Naive B cell (primary cell): ENCODE measurements at regions not wholly inside any gene's neighbourhood (a gene's known extent, or its start where the extent isn't known, plus 50 kb on each side); places are given as distances from the start of the nearest gene placed in this dataset.

Source experiments
- ATAC-seq, 2 donors: fragments of 150-1000 bp; cut with Tn5 transposase; 2 replicates each; pipeline ENCODE4 v1.10.0; 2021; ENCODE audit warnings: low read depth in 2 of 2, mild to moderate bottlenecking in 2 of 2, moderate library complexity in 2 of 2
- DNase-seq: peaks from one replicate; pipeline ENCODE4 v3.0.0; 2022
- H3K27ac Mint-ChIP-seq, 6 donors: one replicate each; pipeline ENCODE4 v1.8.0; 2020 to 2022; ENCODE audit warnings: mild to moderate bottlenecking in 6 of 6, mixed read lengths in 6 of 6, moderate library complexity in 5 of 6, inconsistent platforms in 2 of 6
- H3K27me3 Mint-ChIP-seq, 3 donors: one replicate each; pipeline ENCODE4 v1.8.0; 2021 to 2022; ENCODE audit warnings: mixed read lengths in 3 of 3, mild to moderate bottlenecking in 1 of 3
- H3K36me3 Mint-ChIP-seq, 2 donors: one replicate each; pipeline ENCODE4 v1.8.0; 2020 to 2022; ENCODE audit warnings: mixed read lengths in 2 of 2, inconsistent platforms in 1 of 2, mild to moderate bottlenecking in 1 of 2
- H3K4me1 Mint-ChIP-seq, 3 donors: one replicate each; pipeline ENCODE4 v1.8.0; 2020 to 2022; ENCODE audit warnings: mixed read lengths in 3 of 3, inconsistent platforms in 1 of 3, mild to moderate bottlenecking in 1 of 3, moderate library complexity in 1 of 3
- H3K4me3 Mint-ChIP-seq, 8 donors: one replicate each; pipeline ENCODE4 v1.8.0; 2020 to 2022; ENCODE audit warnings: mild to moderate bottlenecking in 8 of 8, mixed read lengths in 8 of 8, moderate library complexity in 8 of 8, inconsistent platforms in 2 of 8
- H3K9me3 Mint-ChIP-seq, 7 donors: one replicate each; pipeline ENCODE4 v1.8.0; 2020 to 2022; ENCODE audit warnings: mixed read lengths in 7 of 7, mild to moderate bottlenecking in 5 of 7, inconsistent platforms in 2 of 7, moderate library complexity in 1 of 7

- Mint-ChIP-seq H3K4me1 (no peaks in the 10 kb centered on the region), H3K27me3 (no peaks in the 10 kb centered on the region), H3K36me3 (no peaks in the 10 kb centered on the region), H3K9me3 (peaks cover 0 to 5% (median 0%) of the 10 kb centered on the region in 7 donors), H3K27ac (no peak overlapping the region), H3K4me3 (no peak overlapping the region)
- DNase-seq (no peak), ATAC-seq (no peak)
These were observed 295.4 kb downstream of the SLITRK6 start for GRCh38 chr13:85503797-85504196.

GRCh38 chr13:85501616-85502015 is 297.6 kb downstream of the SLITRK6 start:
- Mint-ChIP-seq H3K9me3 (peaks cover 0 to 5% (median 0%) of the 10 kb centered on the region in 7 donors), H3K36me3 (no peaks in the 10 kb centered on the region)

GRCh38 chr13:85500696-85501256 is 298.4 kb downstream of the SLITRK6 start:
- no peak for ATAC-seq
- Mint-ChIP-seq H3K36me3 (no peaks in the 10 kb centered on the region), H3K9me3 (peaks cover 0 to 8% (median 0%) of the 10 kb centered on the region in 7 donors), H3K27ac (no peak overlapping the region), H3K4me1 (no peaks in the 10 kb centered on the region), H3K4me3 (no peak overlapping the region), H3K27me3 (no peaks in the 10 kb centered on the region)
- no peak for DNase-seq

More at GRCh38 chr13:85501616-85502015, 297.6 kb downstream of the SLITRK6 start:
- Mint-ChIP-seq H3K4me1 (no peaks in the 10 kb centered on the region), H3K4me3 (no peak overlapping the region), H3K27ac (no peak overlapping the region), H3K27me3 (no peaks in the 10 kb centered on the region)
- DNase-seq (no peak), ATAC-seq (no peak)

GRCh38 chr13:85498774-85499173 is 300.4 kb downstream of the SLITRK6 start:
- Mint-ChIP-seq H3K27ac (no peak overlapping the region), H3K4me1 (no peaks in the 10 kb centered on the region), H3K4me3 (no peak overlapping the region), H3K27me3 (no peaks in the 10 kb centered on the region), H3K9me3 (peaks cover 0 to 8% (median under 1%) of the 10 kb centered on the region in 7 donors), H3K36me3 (no peaks in the 10 kb centered on the region)
- no peak for DNase-seq
- ATAC-seq: no peak

GRCh38 chr13:85497652-85498051 is 301.6 kb downstream of the SLITRK6 start:
- H3K27ac Mint-ChIP-seq: no peak overlapping the region
- no peak for ATAC-seq
- H3K4me3 Mint-ChIP-seq: no peak overlapping the region
- no peaks in the 10 kb centered on the region for H3K27me3 Mint-ChIP-seq
- H3K9me3 Mint-ChIP-seq: peaks cover 0 to 8% (median 3%) of the 10 kb centered on the region in 7 donors
- no peaks in the 10 kb centered on the region for H3K4me1 Mint-ChIP-seq
- H3K36me3 Mint-ChIP-seq: no peaks in the 10 kb centered on the region
- no peak for DNase-seq

GRCh38 chr13:85492283-85492682 is 306.9 kb downstream of the SLITRK6 start:
- peaks cover 0 to 4% (median 3%) of the 10 kb centered on the region in 7 donors for H3K9me3 Mint-ChIP-seq
- H3K4me1 Mint-ChIP-seq: no peaks in the 10 kb centered on the region
- H3K36me3 Mint-ChIP-seq: no peaks in the 10 kb centered on the region
- no peaks in the 10 kb centered on the region for H3K27me3 Mint-ChIP-seq
- ATAC-seq (no peak), DNase-seq (no peak)
- no peak overlapping the region for H3K27ac Mint-ChIP-seq
- H3K4me3 Mint-ChIP-seq: no peak overlapping the region

- peaks cover 0 to 6% (median 2%) of the 10 kb centered on the region in 7 donors for H3K9me3 Mint-ChIP-seq
- no peak for ATAC-seq
These were observed 312.6 kb downstream of the SLITRK6 start for GRCh38 chr13:85486663-85487062.

GRCh38 chr13:85473144-85473543 is 326.1 kb downstream of the SLITRK6 start:
- no peaks in the 10 kb centered on the region for H3K36me3 Mint-ChIP-seq
- peaks cover 0 to 6% (median 0%) of the 10 kb centered on the region in 7 donors for H3K9me3 Mint-ChIP-seq
- no peak overlapping the region for H3K4me3 Mint-ChIP-seq
- no peaks in the 10 kb centered on the region for H3K4me1 Mint-ChIP-seq
- no peaks in the 10 kb centered on the region for H3K27me3 Mint-ChIP-seq
- DNase-seq (no peak), ATAC-seq (no peak)
- no peak overlapping the region for H3K27ac Mint-ChIP-seq

More at GRCh38 chr13:85486663-85487062, 312.6 kb downstream of the SLITRK6 start:
- H3K27ac Mint-ChIP-seq: no peak overlapping the region
- H3K4me1 Mint-ChIP-seq: no peaks in the 10 kb centered on the region
- H3K4me3 Mint-ChIP-seq: no peak overlapping the region
- DNase-seq: no peak
- H3K36me3 Mint-ChIP-seq: no peaks in the 10 kb centered on the region
- no peaks in the 10 kb centered on the region for H3K27me3 Mint-ChIP-seq

- DNase-seq (no peak), ATAC-seq (no peak)
- Mint-ChIP-seq H3K36me3 (no peaks in the 10 kb centered on the region), H3K4me1 (no peaks in the 10 kb centered on the region), H3K9me3 (peaks cover 0 to 3% (median 0%) of the 10 kb centered on the region in 7 donors), H3K4me3 (no peak overlapping the region), H3K27ac (no peak overlapping the region), H3K27me3 (no peaks in the 10 kb centered on the region)
These were observed 329.9 kb downstream of the SLITRK6 start for GRCh38 chr13:85469320-85469719.

GRCh38 chr13:85462792-85463425 is 336.3 kb downstream of the SLITRK6 start:
- Mint-ChIP-seq H3K9me3 (peaks cover 0 to 12% (median 5%) of the 10 kb centered on the region in 7 donors), H3K27me3 (no peaks in the 10 kb centered on the region), H3K27ac (no peak overlapping the region), H3K4me3 (no peak overlapping the region), H3K4me1 (no peaks in the 10 kb centered on the region), H3K36me3 (no peaks in the 10 kb centered on the region)
- DNase-seq (no peak), ATAC-seq (no peak)

- DNase-seq (no peak), ATAC-seq (no peak)
- H3K27me3 Mint-ChIP-seq: no peaks in the 10 kb centered on the region
- no peaks in the 10 kb centered on the region for H3K36me3 Mint-ChIP-seq
- H3K4me3 Mint-ChIP-seq: no peak overlapping the region
- peaks cover 4 to 23% (median 14%) of the 10 kb centered on the region in 7 donors for H3K9me3 Mint-ChIP-seq
- H3K27ac Mint-ChIP-seq: no peak overlapping the region
- no peaks in the 10 kb centered on the region for H3K4me1 Mint-ChIP-seq
These were observed 337.6 kb downstream of the SLITRK6 start for GRCh38 chr13:85461621-85462020.

- H3K36me3 Mint-ChIP-seq: no peaks in the 10 kb centered on the region
- H3K9me3 Mint-ChIP-seq: peaks cover 0 to 4% (median 1%) of the 10 kb centered on the region in 7 donors
- DNase-seq: no peak
- no peak overlapping the region for H3K27ac Mint-ChIP-seq
- no peak for ATAC-seq
- H3K4me3 Mint-ChIP-seq: no peak overlapping the region
- H3K4me1 Mint-ChIP-seq: no peaks in the 10 kb centered on the region
- H3K27me3 Mint-ChIP-seq: no peaks in the 10 kb centered on the region
These were observed 353.7 kb downstream of the SLITRK6 start for GRCh38 chr13:85445534-85445933.

GRCh38 chr13:85441975-85442374 is 357.2 kb downstream of the SLITRK6 start:
- ATAC-seq (no peak), DNase-seq (no peak)
- H3K27ac Mint-ChIP-seq: no peak overlapping the region
- no peak overlapping the region for H3K4me3 Mint-ChIP-seq
- no peaks in the 10 kb centered on the region for H3K4me1 Mint-ChIP-seq
- peaks cover 0 to 12% (median 0%) of the 10 kb centered on the region in 7 donors for H3K9me3 Mint-ChIP-seq
- H3K36me3 Mint-ChIP-seq: no peaks in the 10 kb centered on the region
- H3K27me3 Mint-ChIP-seq: no peaks in the 10 kb centered on the region

- DNase-seq (no peak), ATAC-seq (no peak)
- no peaks in the 10 kb centered on the region for H3K36me3 Mint-ChIP-seq
- H3K9me3 Mint-ChIP-seq: peaks cover 0 to 12% (median 0%) of the 10 kb centered on the region in 7 donors
- H3K4me1 Mint-ChIP-seq: no peaks in the 10 kb centered on the region
- H3K27ac Mint-ChIP-seq: no peak overlapping the region
- H3K27me3 Mint-ChIP-seq: no peaks in the 10 kb centered on the region
- H3K4me3 Mint-ChIP-seq: no peak overlapping the region
These were observed 357.9 kb downstream of the SLITRK6 start for GRCh38 chr13:85441364-85441763.
